IMR-90 (cell line): ENCODE measurements at regions not wholly inside any gene's neighbourhood (a gene's known extent, or its start where the extent isn't known, plus 50 kb on each side); places are given as distances from the start of the nearest gene placed in this dataset.

Experiments used
- ATAC-seq: fragments of 200-7000 bp; cut with Tn5 transposase; 2 replicates; pipeline ENCODE4 v1.9.1; 2020; ENCODE audit warnings: low read depth, mild to moderate bottlenecking, moderate library complexity
- BruUV-seq: library from RNA; stranded (reverse); fragments of 400-500 nt; replicated peaks from 2 replicates; lab custom pipeline; 2021; lab: Mats Ljungman, UMichigan
- CTCF ChIA-PET: fragments of 300-600 bp; formaldehyde crosslinking; extraction: SDS; loops from one replicate; lab custom pipeline; 2021; ENCODE audit warnings: antibody characterized with exemption; lab: Yijun Ruan, JAX
- POLR2A ChIA-PET: fragments of 300-600 bp; sonication (Branson Sonifier 250); formaldehyde crosslinking; loops from one replicate; lab custom pipeline; 2022; ENCODE audit warnings: antibody characterized with exemption; ENCODE audit not compliant: unreplicated experiment; lab: Charles Lee
- DNase-seq: peaks from one replicate; pipeline ENCODE4 v3.0.0; 2013
- H2AFZ ChIP-seq: replicated peaks from 2 replicates; pipeline ENCODE3; 2013; ENCODE audit warnings: low read length, mild to moderate bottlenecking; ENCODE audit not compliant: poor library complexity
- H2AK5ac ChIP-seq: 2 replicates; pipeline ENCODE4 v1.6.1; 2013; ENCODE audit warnings: low read depth, low read length, inconsistent platforms
- H2AK9ac ChIP-seq: replicated peaks from 2 replicates; pipeline ENCODE3; 2013; ENCODE audit warnings: mild to moderate bottlenecking, low read depth, low read length, moderate library complexity; ENCODE audit not compliant: poor library complexity
- H2BK120ac ChIP-seq: 2 replicates; pipeline ENCODE4 v1.6.1; 2013; ENCODE audit warnings: low read depth, low read length, inconsistent platforms
- H2BK15ac ChIP-seq: 3 replicates; pipeline ENCODE4 v1.6.1; 2013; ENCODE audit warnings: low read depth, low read length, inconsistent platforms
- H2BK20ac ChIP-seq: 2 replicates; pipeline ENCODE4 v1.6.1; 2013; ENCODE audit warnings: low read depth, mild to moderate bottlenecking, inconsistent platforms, low read length, moderate library complexity
- H2BK5ac ChIP-seq: 2 replicates; pipeline ENCODE4 v1.6.1; 2013; ENCODE audit warnings: mild to moderate bottlenecking, low read depth, low read length, inconsistent platforms; ENCODE audit not compliant: poor library complexity, severe bottlenecking
- H3K14ac ChIP-seq: replicated peaks from 2 replicates; pipeline ENCODE4 v1.6.1; 2013; ENCODE audit warnings: low read depth, low read length, inconsistent platforms
- H3K18ac ChIP-seq: 2 replicates; pipeline ENCODE4 v1.6.1; 2013; ENCODE audit warnings: low read depth, low read length, control low read depth
- H3K23ac ChIP-seq: 2 replicates; pipeline ENCODE4 v1.6.1; 2013; ENCODE audit warnings: low read depth, low read length, inconsistent platforms
- H3K27ac ChIP-seq: 2 replicates; pipeline ENCODE4 v1.5.1; 2013; ENCODE audit warnings: mild to moderate bottlenecking, control low read depth, low read length; ENCODE audit not compliant: insufficient read depth
- H3K27me3 ChIP-seq: 2 replicates; pipeline ENCODE4 v1.6.1; 2013; ENCODE audit warnings: low read length; ENCODE audit not compliant: control insufficient read depth, insufficient read depth
- H3K36me3 ChIP-seq: 2 replicates; pipeline ENCODE4 v1.6.1; 2013; ENCODE audit warnings: low read length, mixed read lengths; ENCODE audit not compliant: control insufficient read depth, insufficient read depth
- H3K4ac ChIP-seq: 2 replicates; pipeline ENCODE4 v1.6.1; 2013; ENCODE audit warnings: low read depth, low read length, inconsistent platforms
- H3K4me1 ChIP-seq: 2 replicates; pipeline ENCODE4 v1.6.1; 2013; ENCODE audit warnings: low read length, mixed read lengths; ENCODE audit not compliant: control insufficient read depth, insufficient read depth
- H3K4me2 ChIP-seq: 2 replicates; pipeline ENCODE4 v1.6.1; 2013; ENCODE audit warnings: low read depth, mild to moderate bottlenecking, control low read depth, low read length, moderate library complexity
- H3K4me3 ChIP-seq: 2 replicates; pipeline ENCODE4 v1.5.1; 2013; ENCODE audit warnings: low read depth, mild to moderate bottlenecking, control low read depth, low read length, moderate library complexity; ENCODE audit not compliant: insufficient read depth
- H3K56ac ChIP-seq: 2 replicates; pipeline ENCODE4 v1.6.1; 2013; ENCODE audit warnings: low read length, inconsistent platforms; ENCODE audit not compliant: insufficient read depth; ENCODE audit errors: extremely low read depth
- H3K79me1 ChIP-seq, 2 experiments: 2 replicates each; pipeline ENCODE4 v1.6.1; 2013; ENCODE audit warnings: low read length in 2 of 2, inconsistent platforms in 1 of 2, low read depth in 1 of 2
- H3K9ac ChIP-seq: 2 replicates; pipeline ENCODE4 v1.6.1; 2013; ENCODE audit warnings: low read depth, low read length, control low read depth
- H3K9me1 ChIP-seq: 2 replicates; pipeline ENCODE4 v1.6.1; 2013; ENCODE audit warnings: low read length, inconsistent platforms; ENCODE audit not compliant: insufficient read depth
- H3K9me3 ChIP-seq: 2 replicates; pipeline ENCODE4 v1.6.1; 2013; ENCODE audit warnings: low read length; ENCODE audit not compliant: control insufficient read depth, insufficient read depth
- H4K20me1 ChIP-seq: 2 replicates; pipeline ENCODE4 v1.6.1; 2013; ENCODE audit warnings: low read length, inconsistent platforms; ENCODE audit not compliant: insufficient read depth
- H4K5ac ChIP-seq: 2 replicates; pipeline ENCODE4 v1.6.1; 2013; ENCODE audit warnings: mild to moderate bottlenecking, low read depth, low read length, control low read depth
- H4K8ac ChIP-seq, 2 experiments: 2 replicates each; pipeline ENCODE4 v1.6.1; 2013; ENCODE audit warnings: low read depth in 2 of 2, low read length in 2 of 2, control low read depth in 1 of 2, inconsistent platforms in 1 of 2
- H4K91ac ChIP-seq: 2 replicates; pipeline ENCODE4 v1.6.1; 2013; ENCODE audit warnings: low read depth, low read length, inconsistent platforms; ENCODE audit not compliant: insufficient read depth
- CHD1 ChIP-seq: IDR thresholded peaks from 2 replicates; pipeline ENCODE4 v1.6.1; 2012; ENCODE audit warnings: low read depth, low read length, improper control_type of control experiment
- dilution Hi-C: fragments of 300-500 bp; cut with HindIII; formaldehyde crosslinking; loops from one replicate; pipeline ENCODE4 v1.14.3; 2018; ENCODE audit warnings: low sequenced_read_pairs; ENCODE audit not compliant: unreplicated experiment
- in situ Hi-C: fragments of 300-500 bp; cut with MboI; formaldehyde crosslinking; loops from 3 replicates; pipeline ENCODE4 v1.14.3; 2019; ENCODE audit warnings: low sequenced_read_pairs, inconsistent platforms, mixed read lengths
- intact Hi-C: fragments of 100-400 bp; cut with micrococcal nuclease; formaldehyde crosslinking; loops from 2 replicates; pipeline ENCODE4 v1.10.0; 2022

- Histone ChIP-seq H3K4ac (no peak overlapping the region), H3K4me2 (no peak overlapping the region), H3K9me3 (0 out of 2 replicates have a peak, but pooled peaks cover 3% of the 10 kb centered on the region), H2BK120ac (no peak overlapping the region), H3K18ac (no peak overlapping the region), H3K4me3 (no peak overlapping the region), H3K4me1 (no peaks in the 10 kb centered on the region), H4K91ac (no peak overlapping the region), H2AK9ac (no peak overlapping the region), H3K56ac (no peak overlapping the region), H3K27ac (no peak overlapping the region), H2BK5ac (no peak overlapping the region), H3K9ac (no peak overlapping the region), H3K36me3 (no peaks in the 10 kb centered on the region), H3K23ac (no peak overlapping the region), H2BK15ac (no peak overlapping the region), H3K79me1 (no peaks in the 10 kb centered on the region), H3K27me3 (no peaks in the 10 kb centered on the region), H3K9me1 (no peaks in the 10 kb centered on the region), H3K14ac (no peak overlapping the region), H2BK20ac (no peak overlapping the region), H4K5ac (no peak overlapping the region), H4K20me1 (no peaks in the 10 kb centered on the region), H2AK5ac (no peak overlapping the region), H4K8ac (no peak overlapping the region), H2AFZ (no peak overlapping the region)
- ChIA-PET POLR2A (no interaction called here), CTCF (no interaction called here)
- dilution Hi-C loops, result no loop called here
- in situ Hi-C loops, result no loop called here
- no peak for DNase-seq
- no TSS peak for BruUV-seq
- no peak for ATAC-seq
- intact Hi-C loops, result no loop called here
- TF ChIP-seq CHD1, result no peak
Measured at GRCh38 chr3:3495611-3496010, 303.6 kb upstream of the LRRN1 start.
